ENCODE measurements at regions not wholly inside any gene's neighbourhood (a gene's known extent, or its start where the extent isn't known, plus 50 kb on each side); places are given as distances from the start of the nearest gene placed in this dataset.

- ATAC-seq (no peak), DNase-seq (ENCODE audit: low read depth, low spot score) (no peak)
- Histone ChIP-seq H3K4me2 (ENCODE audit: low read length) (no peak overlapping the region), H3K27ac (ENCODE audit: low read depth, low read length) (no peak overlapping the region), H3K36me3 (ENCODE audit: control insufficient read depth in 1 of 2, insufficient read depth in 2 of 2, low read length in 2 of 2) (no peaks in the 10 kb centered on the region), H4K20me1 (ENCODE audit: insufficient read depth) (no peaks in the 10 kb centered on the region), H2AFZ (ENCODE audit: low read depth, low read length, poor library complexity, severe bottlenecking) (no peak overlapping the region), H3K4me3 (replicated peaks in 1 of 2; ENCODE audit: low read depth in 1 of 2, low read length in 2 of 2) (no peak overlapping the region), H3K9ac (ENCODE audit: low read length) (no peak overlapping the region), H3K9me2 (ENCODE audit: insufficient read depth) (no peaks in the 10 kb centered on the region), H3K27me3 (ENCODE audit: insufficient read depth, low read length) (no peaks in the 10 kb centered on the region), H3K79me2 (ENCODE audit: insufficient read depth, low read length) (no peaks in the 10 kb centered on the region), H3K9me3 (ENCODE audit: control insufficient read depth in 1 of 2, insufficient read depth in 1 of 2, low read depth in 1 of 2, low read length in 2 of 2) (0 out of 4 replicates have a peak, but pooled peaks cover 0 to 4% of the 10 kb centered on the region in 2 experiments), H3K4me1 (ENCODE audit: control insufficient read depth in 1 of 2, insufficient read depth in 2 of 2, low read length in 2 of 2) (no peaks in the 10 kb centered on the region)
- ChIA-PET CTCF (no interaction called here), RAD21 (ENCODE audit: low non-redundant PET in 1 of 2, low total read pairs in 2 of 2, uncharacterized antibody in 2 of 2, unreplicated experiment in 2 of 2) (no interaction called here), POLR2A (no interaction called here)
- no peak for TF ChIP-seq CEBPB (IDR thresholded peaks at IDR 0.05; ENCODE audit: low read depth)
- TF ChIP-seq MAX (IDR thresholded peaks at IDR 0.05) = no peak
- no peak for TF ChIP-seq RAD21 (IDR thresholded peaks at IDR 0.05; ENCODE audit: low read depth)
- no peak for TF ChIP-seq CTCF (IDR thresholded peaks at IDR 0.05 in 2 of 3, conservative IDR thresholded peaks at IDR 0.05 in 1 of 3; ENCODE audit: borderline replicate concordance in 1 of 3, insufficient read depth in 1 of 3, low read depth in 2 of 3, low read length in 2 of 3)
- no peak for TF ChIP-seq SP1 (IDR thresholded peaks at IDR 0.05; ENCODE audit: low read depth)
- TF ChIP-seq, protein P1, sequence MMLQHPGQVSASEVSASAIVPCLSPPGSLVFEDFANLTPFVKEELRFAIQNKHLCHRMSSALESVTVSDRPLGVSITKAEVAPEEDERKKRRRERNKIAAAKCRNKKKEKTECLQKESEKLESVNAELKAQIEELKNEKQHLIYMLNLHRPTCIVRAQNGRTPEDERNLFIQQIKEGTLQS (IDR thresholded peaks at IDR 0.05) = no peak
- TF ChIP-seq, protein P2, sequence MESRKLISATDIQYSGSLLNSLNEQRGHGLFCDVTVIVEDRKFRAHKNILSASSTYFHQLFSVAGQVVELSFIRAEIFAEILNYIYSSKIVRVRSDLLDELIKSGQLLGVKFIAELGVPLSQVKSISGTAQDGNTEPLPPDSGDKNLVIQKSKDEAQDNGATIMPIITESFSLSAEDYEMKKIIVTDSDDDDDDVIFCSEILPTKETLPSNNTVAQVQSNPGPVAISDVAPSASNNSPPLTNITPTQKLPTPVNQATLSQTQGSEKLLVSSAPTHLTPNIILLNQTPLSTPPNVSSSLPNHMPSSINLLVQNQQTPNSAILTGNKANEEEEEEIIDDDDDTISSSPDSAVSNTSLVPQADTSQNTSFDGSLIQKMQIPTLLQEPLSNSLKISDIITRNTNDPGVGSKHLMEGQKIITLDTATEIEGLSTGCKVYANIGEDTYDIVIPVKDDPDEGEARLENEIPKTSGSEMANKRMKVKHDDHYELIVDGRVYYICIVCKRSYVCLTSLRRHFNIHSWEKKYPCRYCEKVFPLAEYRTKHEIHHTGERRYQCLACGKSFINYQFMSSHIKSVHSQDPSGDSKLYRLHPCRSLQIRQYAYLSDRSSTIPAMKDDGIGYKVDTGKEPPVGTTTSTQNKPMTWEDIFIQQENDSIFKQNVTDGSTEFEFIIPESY (IDR thresholded peaks at IDR 0.05; ENCODE audit: extremely low read depth, insufficient replicate concordance, low read length) = no peak
- no peak for TF ChIP-seq POLR2A (IDR thresholded peaks at IDR 0.05; ENCODE audit: borderline replicate concordance, extremely low read depth, insufficient read depth, insufficient read length)
- TF ChIP-seq ELF1 (IDR thresholded peaks at IDR 0.05; ENCODE audit: borderline replicate concordance, low read depth) = no peak
- TF ChIP-seq SRF (IDR thresholded peaks at IDR 0.05; ENCODE audit: low read depth) = no peak
- TF ChIP-seq FOSL1 (IDR thresholded peaks at IDR 0.05; ENCODE audit: low read depth) = no peak
- TF ChIP-seq JUND (IDR thresholded peaks at IDR 0.05) = no peak
- TF ChIP-seq POLR2AphosphoS5 (IDR thresholded peaks at IDR 0.05; ENCODE audit: low read depth, low read length) = no peak
- TF ChIP-seq EZH2 (IDR thresholded peaks at IDR 0.05) = no peak
- no peak for TF ChIP-seq CBX3 (IDR thresholded peaks at IDR 0.05; ENCODE audit: low read depth)
- TF ChIP-seq ZFX (IDR thresholded peaks at IDR 0.05) = no peak
- no peak for TF ChIP-seq SIN3A (IDR thresholded peaks at IDR 0.05; ENCODE audit: low read depth)
- TF ChIP-seq EGR1 (IDR thresholded peaks at IDR 0.05; ENCODE audit: low read depth) = no peak
- TF ChIP-seq TCF7L2 (IDR thresholded peaks at IDR 0.05; ENCODE audit: borderline replicate concordance, extremely low read depth, insufficient read depth, insufficient read length) = no peak
- no peak for TF ChIP-seq REST (IDR thresholded peaks at IDR 0.05; ENCODE audit: low read depth)
- BruUV-seq (replicated peaks) = no TSS peak
- intact Hi-C loops (cut with micrococcal nuclease) = no loop called here
Observed at GRCh38 chr1:195475568-195475967, 1132.7 kb downstream of the KCNT2 start.

All from HCT116 (cell line).